COLO668 (cell line): ENCODE measurements at regions not wholly inside any gene's neighbourhood (a gene's known extent, or its start where the extent isn't known, plus 50 kb on each side); places are given as distances from the start of the nearest gene placed in this dataset.
A peak's percentile ranks its signal among the peaks of the same experiment; 100 is the strongest.

Source experiments
- DNase-seq: peaks from one replicate; lab custom pipeline; 2025; ENCODE audit not compliant: unreplicated experiment; lab: John Stamatoyannopoulos, UW

- peak; percentile 15 for DNase-seq
Measured at GRCh38 chr10:132467464-132468149, 70.0 kb upstream of the INPP5A start.

GRCh38 chr10:132468216-132468615, 69.4 kb upstream of the INPP5A start:
- no peak for DNase-seq

GRCh38 chr10:132468651-132469050, 68.9 kb upstream of the INPP5A start:
- no peak for DNase-seq

- DNase-seq = no peak
Measured at GRCh38 chr10:132469197-132469884, 68.2 kb upstream of the INPP5A start.

GRCh38 chr10:132470410-132471124, 67.0 kb upstream of the INPP5A start:
- no peak for DNase-seq

- DNase-seq = no peak
Measured at GRCh38 chr10:132471125-132471451, 66.5 kb upstream of the INPP5A start.

DNA sequence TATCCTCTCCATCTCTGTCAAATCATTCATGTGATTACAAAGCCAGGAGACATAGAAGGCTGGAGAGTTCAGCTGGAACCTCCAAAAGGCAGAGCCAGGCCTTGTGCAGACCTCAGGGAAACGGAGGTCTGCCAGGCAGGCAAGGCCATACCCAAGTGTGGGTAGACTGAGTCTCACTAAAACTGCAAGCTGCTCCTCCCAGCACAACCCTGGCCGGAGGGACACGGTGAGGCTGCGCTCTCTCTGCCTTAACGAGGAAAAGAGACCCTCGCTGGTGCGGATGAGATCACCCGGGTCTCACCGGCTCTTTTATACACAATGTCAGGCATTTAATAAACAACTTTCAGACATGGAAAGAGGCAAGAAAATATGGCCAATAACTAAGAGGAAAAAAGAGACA, 66.1 kb upstream of the INPP5A start:
- no peak for DNase-seq

- DNase-seq = no peak
Measured at GRCh38 chr10:132475086-132475485, 62.5 kb upstream of the INPP5A start.

DNA sequence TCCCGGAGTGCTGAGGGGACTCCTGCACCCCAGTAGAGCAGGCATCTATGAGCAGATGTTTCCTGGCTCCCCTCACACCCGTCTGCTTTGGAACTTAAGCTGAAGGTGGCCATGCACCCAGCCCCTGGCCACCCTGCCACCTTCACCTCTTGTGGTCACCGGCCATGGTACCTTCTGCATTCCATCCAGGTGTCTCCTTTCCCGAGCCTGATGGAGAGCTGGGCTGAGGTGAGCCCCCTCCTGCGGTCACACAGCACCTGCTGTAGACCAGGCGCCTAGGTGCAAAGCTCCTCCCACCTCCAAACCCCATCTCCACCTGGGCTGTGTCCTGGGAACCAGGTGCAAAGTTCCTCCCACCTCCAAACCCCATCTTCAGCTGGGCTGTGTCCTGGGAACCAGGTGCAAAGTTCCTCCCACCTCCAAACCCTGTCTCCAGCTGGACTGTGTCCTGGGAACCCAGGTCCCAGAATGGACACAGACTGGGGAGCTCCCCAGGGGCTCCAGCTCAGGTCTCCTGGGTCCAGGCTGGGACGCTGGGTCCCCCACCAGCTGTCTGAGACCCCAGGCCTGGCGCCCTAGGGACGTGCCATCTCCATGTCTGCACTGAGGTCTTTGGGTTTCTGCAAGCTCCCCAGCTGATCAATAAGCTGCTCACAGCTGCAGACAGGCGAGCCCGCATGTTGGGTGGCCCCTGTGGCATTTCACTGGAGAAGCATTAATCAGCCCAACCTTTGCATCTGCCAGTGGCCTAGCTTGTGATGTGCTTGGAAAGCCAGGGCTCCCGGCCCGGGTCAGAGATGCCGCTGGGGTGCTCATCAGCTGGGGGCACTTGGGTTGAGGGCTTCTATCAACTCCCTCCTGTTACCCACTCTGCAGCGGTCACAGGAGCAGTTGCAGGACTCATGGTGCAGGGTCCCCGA, 61.2 kb upstream of the INPP5A start:
- DNase-seq = peak; percentile 28

GRCh38 chr10:132477066-132477397, 60.6 kb upstream of the INPP5A start:
- DNase-seq = no peak

DNA sequence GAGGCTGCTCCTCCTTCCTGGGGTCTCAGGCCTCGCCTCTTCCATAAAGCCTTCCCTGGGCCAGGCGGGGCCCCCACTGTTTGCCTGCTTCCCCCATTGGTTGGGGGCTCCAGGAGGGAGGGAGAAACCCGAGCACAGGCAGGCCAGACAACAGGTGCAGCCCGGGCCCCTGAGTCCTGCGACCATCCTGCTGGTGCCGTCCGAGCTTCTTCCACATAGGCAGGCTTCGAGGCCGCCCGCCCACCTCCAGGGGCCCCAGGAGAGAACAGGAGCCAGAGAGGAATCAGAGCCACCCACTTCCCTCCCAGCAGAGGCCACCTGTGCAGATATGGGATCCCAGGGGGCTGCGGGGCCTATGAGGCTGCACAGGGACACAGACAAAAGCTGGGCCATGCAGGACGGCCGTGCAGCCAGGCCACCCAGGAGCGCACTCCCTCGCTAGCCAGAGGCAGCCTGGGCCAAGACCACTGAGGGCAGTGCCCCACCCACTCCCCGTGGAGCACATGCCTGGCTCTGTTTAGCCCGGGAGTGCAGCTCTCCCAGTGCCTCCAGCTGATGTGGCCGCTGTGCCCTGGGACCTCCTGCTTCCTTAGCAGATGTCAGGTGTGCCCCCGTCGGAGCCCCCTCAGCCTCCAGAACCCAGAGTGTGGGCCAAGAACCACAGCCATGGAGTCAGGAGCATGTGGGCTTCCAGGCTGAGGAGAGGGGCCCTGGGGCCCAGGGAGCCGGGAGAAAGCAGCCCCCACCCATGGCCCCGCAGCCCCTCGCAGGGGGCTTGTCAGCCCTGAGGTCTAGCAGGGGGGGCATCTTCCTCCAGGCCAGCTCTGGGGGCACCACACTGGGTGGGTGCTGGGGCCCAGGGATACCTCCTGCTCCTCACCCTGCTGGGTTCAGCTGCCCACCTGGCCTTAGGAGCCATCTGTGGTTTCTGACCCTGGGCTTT, 59.9 kb upstream of the INPP5A start:
- DNase-seq = no peak

GRCh38 chr10:132478341-132479023, 59.1 kb upstream of the INPP5A start:
- DNase-seq = no peak

DNA sequence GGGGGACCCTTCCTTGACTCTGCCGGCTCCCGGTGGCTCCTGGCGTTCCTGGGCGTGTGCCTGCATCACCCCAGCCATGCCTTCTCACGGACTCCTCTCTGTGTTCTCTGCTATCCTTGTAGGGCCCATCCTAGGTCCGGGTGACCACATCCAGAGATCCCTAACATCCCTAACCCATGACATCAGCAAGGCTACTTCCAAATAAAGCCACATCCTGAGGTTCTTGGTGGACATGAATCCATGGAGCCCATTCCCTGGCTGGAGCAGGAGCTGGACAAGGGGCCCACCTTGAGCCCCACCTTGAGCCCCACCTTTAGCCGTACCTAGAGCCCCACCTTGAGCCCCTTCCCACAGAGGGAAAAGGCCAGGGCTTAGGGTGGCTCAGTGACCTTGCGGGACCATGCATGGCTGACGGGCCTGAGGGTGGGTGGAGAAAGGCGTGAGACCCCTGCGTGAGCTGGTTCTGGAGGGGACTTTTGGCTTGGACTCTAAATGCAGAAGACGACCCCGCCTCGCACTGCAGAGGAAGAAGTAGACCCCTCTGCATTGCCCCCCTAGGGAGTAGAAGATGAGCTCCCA, 58.5 kb upstream of the INPP5A start:
- DNase-seq = no peak

GRCh38 chr10:132479603-132480221, 57.9 kb upstream of the INPP5A start:
- no peak for DNase-seq

- DNase-seq = no peak
Measured at GRCh38 chr10:132480356-132480755, 57.2 kb upstream of the INPP5A start.

DNA sequence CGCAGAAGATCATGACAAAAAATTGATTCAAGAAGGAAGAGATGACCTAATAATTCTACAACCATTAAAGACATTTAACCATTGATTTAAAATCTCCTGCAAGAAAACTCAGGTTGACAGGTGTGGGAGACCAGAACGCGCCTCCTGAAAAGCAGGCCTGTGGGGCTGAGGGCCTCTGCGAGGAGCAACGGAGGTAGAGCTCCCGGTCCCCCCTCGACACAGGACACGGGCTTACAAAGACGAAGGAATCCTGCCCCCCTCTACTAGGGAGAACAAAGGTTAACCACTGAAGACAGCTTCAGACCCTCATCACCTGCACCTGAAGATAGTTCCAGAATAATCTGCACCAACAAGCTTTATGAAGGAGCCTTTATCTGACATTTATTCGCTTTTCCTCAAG, 55.9 kb upstream of the INPP5A start:
- DNase-seq = no peak

- no peak for DNase-seq
Measured at GRCh38 chr10:132482090-132482800, 55.3 kb upstream of the INPP5A start.

GRCh38 chr10:132483394-132483793, 54.2 kb upstream of the INPP5A start:
- no peak for DNase-seq
